Vagina (tissue), 2 donors: ENCODE measurements at regions not wholly inside any gene's neighbourhood (a gene's known extent, or its start where the extent isn't known, plus 50 kb on each side); places are given as distances from the start of the nearest gene placed in this dataset.
"Not testable (repeated sequence)": the region's sequence is repeated elsewhere in the genome, so short reads cannot be mapped to it uniquely, and the experiment has no call there.

Source experiments
- DNase-seq, 2 donors: peaks; one replicate each; pipeline ENCODE4 v3.0.0-alpha.2; 2017; ENCODE audit errors: extremely low spot score in 2 of 2
- H3K27ac ChIP-seq: fragments of 200-600 bp; sonication (generic); one replicate; pipeline ENCODE4 v1.5.1; 2019
- H3K27me3 ChIP-seq: fragments of 200-600 bp; sonication (generic); one replicate; pipeline ENCODE4 v1.5.1; 2019
- H3K36me3 ChIP-seq, 2 donors: fragments of 200-600 bp; sonication (generic); one replicate each; pipeline ENCODE4 v1.5.1; 2017 to 2019
- H3K4me1 ChIP-seq: fragments of 200-600 bp; sonication (generic); one replicate; pipeline ENCODE4 v1.5.1; 2019
- H3K4me3 ChIP-seq, 2 donors: fragments of 200-600 bp; sonication (generic); 1 replicate in 1 of 2; 2 replicates in 1 of 2; pipeline ENCODE4 v1.5.1; 2016 to 2019
- H3K9me3 ChIP-seq: fragments of 200-600 bp; sonication (generic); one replicate; pipeline ENCODE4 v1.5.1; 2019
- POLR2A ChIP-seq, 2 donors: fragments of 450-650 bp; IDR thresholded peaks; one replicate each; pipeline ENCODE4 v1.6.1; 2017; ENCODE audit warnings: antibody characterized with exemption in 2 of 2, mild to moderate bottlenecking in 2 of 2, moderate library complexity in 2 of 2
- POLR2AphosphoS5 ChIP-seq, 2 donors: sonication (generic); formaldehyde crosslinking; IDR thresholded peaks; one replicate each; pipeline ENCODE4 v1.9.0; 2017; ENCODE audit warnings: antibody characterized with exemption in 2 of 2, mild to moderate bottlenecking in 2 of 2, low read depth in 1 of 2; ENCODE audit not compliant: insufficient read depth in 1 of 2
- intact Hi-C: fragments of 100-400 bp; cut with DNase I; formaldehyde crosslinking; loops from one replicate; pipeline ENCODE4 v1.15.1; 2023
- TF ChIP-seq, protein P1 (sequence below), 3 experiments: fragments of 450-650 bp in 2 of 3; fragments of 200-600 bp in 1 of 3; sonication (generic) in 1 of 3; IDR thresholded peaks; one replicate each; pipeline ENCODE4 v1.5.1; 2017 to 2019; ENCODE audit warnings: antibody characterized with exemption in 3 of 3, mild to moderate bottlenecking in 2 of 3, moderate library complexity in 2 of 3

DNA sequence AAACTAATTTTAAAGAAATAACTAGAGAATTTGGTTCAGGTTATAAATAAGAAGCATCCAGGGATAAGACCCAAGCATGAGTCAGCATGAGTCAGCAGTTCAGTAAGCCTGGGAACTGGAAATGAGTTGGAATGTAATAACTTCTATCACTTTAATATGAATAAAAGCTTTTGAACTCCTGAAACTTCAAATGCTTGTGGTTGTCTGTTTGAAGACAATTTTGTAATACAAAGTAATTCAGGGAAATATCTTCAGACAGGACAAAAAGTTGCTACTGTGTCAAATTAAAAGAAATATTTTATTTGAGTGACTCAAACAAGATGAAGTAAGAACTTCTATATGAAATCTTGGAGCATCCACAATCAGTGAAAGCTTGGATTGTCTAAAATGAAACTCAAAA is 331.2 kb upstream of the DAB2 start:
- no peak overlapping the region for H3K27ac ChIP-seq
- no peaks in the 10 kb centered on the region for H3K9me3 ChIP-seq
- H3K4me3 ChIP-seq = no peak overlapping the region
- no peak for DNase-seq
- intact Hi-C loops = no loop called here
- H3K36me3 ChIP-seq = no peaks in the 10 kb centered on the region
- no peaks in the 10 kb centered on the region for H3K4me1 ChIP-seq
- TF ChIP-seq POLR2AphosphoS5 (IDR thresholded peaks at IDR 0.05; ENCODE audit: insufficient read depth in 1 of 2, low read depth in 1 of 2) = no peak
- TF ChIP-seq, protein P1, sequence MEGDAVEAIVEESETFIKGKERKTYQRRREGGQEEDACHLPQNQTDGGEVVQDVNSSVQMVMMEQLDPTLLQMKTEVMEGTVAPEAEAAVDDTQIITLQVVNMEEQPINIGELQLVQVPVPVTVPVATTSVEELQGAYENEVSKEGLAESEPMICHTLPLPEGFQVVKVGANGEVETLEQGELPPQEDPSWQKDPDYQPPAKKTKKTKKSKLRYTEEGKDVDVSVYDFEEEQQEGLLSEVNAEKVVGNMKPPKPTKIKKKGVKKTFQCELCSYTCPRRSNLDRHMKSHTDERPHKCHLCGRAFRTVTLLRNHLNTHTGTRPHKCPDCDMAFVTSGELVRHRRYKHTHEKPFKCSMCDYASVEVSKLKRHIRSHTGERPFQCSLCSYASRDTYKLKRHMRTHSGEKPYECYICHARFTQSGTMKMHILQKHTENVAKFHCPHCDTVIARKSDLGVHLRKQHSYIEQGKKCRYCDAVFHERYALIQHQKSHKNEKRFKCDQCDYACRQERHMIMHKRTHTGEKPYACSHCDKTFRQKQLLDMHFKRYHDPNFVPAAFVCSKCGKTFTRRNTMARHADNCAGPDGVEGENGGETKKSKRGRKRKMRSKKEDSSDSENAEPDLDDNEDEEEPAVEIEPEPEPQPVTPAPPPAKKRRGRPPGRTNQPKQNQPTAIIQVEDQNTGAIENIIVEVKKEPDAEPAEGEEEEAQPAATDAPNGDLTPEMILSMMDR (IDR thresholded peaks at IDR 0.05) = no peak
- no peak for TF ChIP-seq POLR2A (IDR thresholded peaks at IDR 0.05)
- H3K27me3 ChIP-seq = no peaks in the 10 kb centered on the region

DNA sequence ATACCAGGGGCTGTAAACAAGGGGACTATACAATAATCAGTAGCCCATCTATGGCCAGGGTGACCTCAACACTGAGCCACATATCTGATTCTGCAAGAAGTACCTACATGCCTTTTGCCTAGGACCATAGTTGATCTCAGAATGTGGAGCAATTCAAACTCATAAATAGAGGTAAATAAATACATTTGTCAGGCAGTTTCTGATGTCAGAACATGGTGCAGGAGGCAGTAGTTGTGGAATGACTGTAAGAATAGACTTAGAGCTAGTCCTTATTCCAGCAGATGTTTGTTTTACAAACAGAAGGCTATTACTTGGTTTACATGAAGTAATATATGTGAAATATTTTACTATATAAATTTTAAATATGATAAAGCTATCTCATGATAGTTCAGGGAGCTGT is 330.7 kb upstream of the DAB2 start:
- no peak for TF ChIP-seq POLR2AphosphoS5 (IDR thresholded peaks at IDR 0.05; ENCODE audit: insufficient read depth in 1 of 2, low read depth in 1 of 2)
- TF ChIP-seq POLR2A (IDR thresholded peaks at IDR 0.05) = no peak
- TF ChIP-seq, protein P1 (IDR thresholded peaks at IDR 0.05) = no peak
- Histone ChIP-seq H3K4me1 (no peaks in the 10 kb centered on the region), H3K36me3 (no peaks in the 10 kb centered on the region), H3K9me3 (no peaks in the 10 kb centered on the region), H3K27ac (no peak overlapping the region), H3K27me3 (no peaks in the 10 kb centered on the region), H3K4me3 (no peak overlapping the region)
- intact Hi-C loops = no loop called here
- DNase-seq = no peak

DNA sequence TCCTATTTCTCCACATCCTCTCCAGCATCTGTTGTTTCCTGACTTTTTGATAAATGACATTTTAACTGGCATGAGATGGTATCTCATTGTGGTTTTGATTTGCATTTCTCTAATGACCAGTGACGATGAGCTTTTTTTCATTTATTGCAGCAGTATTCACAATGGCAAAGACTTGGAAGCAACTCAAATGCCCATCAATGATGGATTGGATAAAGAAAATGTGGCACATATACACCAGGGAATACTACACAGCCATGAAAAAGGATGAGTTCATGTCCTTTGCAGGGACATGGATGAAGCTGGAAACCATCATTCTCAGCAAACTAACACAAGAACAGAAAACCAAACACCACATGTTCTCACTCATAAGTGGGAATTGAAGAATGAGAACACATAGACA is 329.0 kb upstream of the DAB2 start:
- H3K4me1 ChIP-seq, DNase-seq, H3K27ac ChIP-seq, intact Hi-C loops, H3K36me3 ChIP-seq, H3K9me3 ChIP-seq, H3K27me3 ChIP-seq, H3K4me3 ChIP-seq: not testable (repeated sequence)

DNA sequence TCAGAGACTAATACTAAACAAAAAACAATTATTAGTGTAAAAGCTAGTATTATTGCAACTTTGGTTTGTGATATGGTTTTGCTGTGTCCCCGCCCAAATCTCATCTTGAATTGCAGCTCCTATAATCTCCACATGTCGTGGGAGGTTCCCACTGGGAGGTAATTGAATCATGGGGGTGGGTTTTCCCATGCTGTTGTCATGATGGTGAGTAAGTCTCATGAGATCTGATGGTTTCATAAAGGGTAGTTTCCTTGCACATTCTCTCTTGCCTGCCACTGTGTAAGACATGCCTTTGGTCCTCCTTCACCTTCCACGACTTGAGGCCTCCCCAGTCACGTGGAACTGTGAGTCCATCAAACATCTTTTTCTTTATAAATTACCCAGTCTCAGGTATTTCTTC is 325.9 kb upstream of the DAB2 start:
- TF ChIP-seq POLR2AphosphoS5 (IDR thresholded peaks at IDR 0.05; ENCODE audit: insufficient read depth in 1 of 2, low read depth in 1 of 2) (no peak), POLR2A (IDR thresholded peaks at IDR 0.05) (no peak)
- TF ChIP-seq, protein P1 (IDR thresholded peaks at IDR 0.05) = no peak
- no peaks in the 10 kb centered on the region for H3K27me3 ChIP-seq

DNA sequence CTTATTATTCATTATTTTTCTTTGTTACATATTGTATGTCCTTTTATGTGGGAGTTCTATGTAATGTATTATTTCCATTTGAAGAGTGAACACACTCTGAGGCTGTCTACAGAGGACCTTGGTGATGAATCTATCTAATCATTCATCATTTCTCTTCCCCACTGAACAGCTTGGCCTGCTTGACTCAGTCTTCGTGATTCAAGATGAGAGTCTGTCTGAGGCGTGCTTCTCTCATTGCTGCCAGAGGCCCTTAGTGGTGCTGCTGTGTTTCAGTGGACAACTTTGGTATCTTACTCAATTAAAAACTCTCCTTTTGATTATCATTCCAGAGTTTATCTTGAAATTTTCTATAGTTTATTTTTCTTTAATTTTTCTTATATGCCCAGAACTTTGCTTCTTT is 318.1 kb upstream of the DAB2 start:
- no peak overlapping the region for H3K4me3 ChIP-seq
- no peaks in the 10 kb centered on the region for H3K4me1 ChIP-seq
- no peaks in the 10 kb centered on the region for H3K27me3 ChIP-seq
- H3K9me3 ChIP-seq = no peaks in the 10 kb centered on the region
- no peak overlapping the region for H3K27ac ChIP-seq
- TF ChIP-seq POLR2A (IDR thresholded peaks at IDR 0.05) = no peak
- TF ChIP-seq, protein P1 (IDR thresholded peaks at IDR 0.05) = no peak
- no peak for DNase-seq
- H3K36me3 ChIP-seq = no peaks in the 10 kb centered on the region
- intact Hi-C loops = no loop called here

More for the DNA sequence above, 325.9 kb upstream of the DAB2 start:
- Histone ChIP-seq H3K9me3 (no peaks in the 10 kb centered on the region), H3K4me3 (no peak overlapping the region), H3K4me1 (no peaks in the 10 kb centered on the region), H3K27ac (no peak overlapping the region), H3K36me3 (no peaks in the 10 kb centered on the region)
- no peak for DNase-seq
- intact Hi-C loops = no loop called here

DNA sequence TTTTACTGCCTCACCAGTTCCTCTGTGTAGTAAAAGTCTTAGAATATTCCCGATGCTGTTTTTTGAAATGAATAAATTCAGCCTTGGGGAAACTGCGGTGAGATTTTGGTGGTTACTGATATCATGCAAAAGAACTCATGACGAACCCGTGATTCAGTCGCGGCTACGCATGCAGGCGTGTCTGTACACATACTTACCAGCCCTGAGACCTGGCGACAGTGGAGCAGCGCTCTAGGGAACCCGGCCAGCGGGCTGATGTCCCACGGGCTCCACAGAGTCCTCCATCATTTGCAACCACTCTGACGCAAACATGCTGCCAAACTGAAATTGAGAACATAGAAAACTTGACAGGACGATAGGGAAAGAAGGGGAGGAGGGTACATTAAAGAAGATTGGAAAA is 315.6 kb upstream of the DAB2 start:
- TF ChIP-seq POLR2A (IDR thresholded peaks at IDR 0.05) (no peak), POLR2AphosphoS5 (IDR thresholded peaks at IDR 0.05; ENCODE audit: insufficient read depth in 1 of 2, low read depth in 1 of 2) (no peak)
- TF ChIP-seq, protein P1 (IDR thresholded peaks at IDR 0.05) = no peak
- Histone ChIP-seq H3K4me3 (no peak overlapping the region), H3K27ac (no peak overlapping the region), H3K9me3 (no peaks in the 10 kb centered on the region), H3K27me3 (no peaks in the 10 kb centered on the region), H3K36me3 (no peaks in the 10 kb centered on the region), H3K4me1 (no peaks in the 10 kb centered on the region)
- intact Hi-C loops = no loop called here
- DNase-seq = no peak
